Hematopoietic multipotent progenitor cell treated with erythropoietin and hydrocortisone succinate and interleukin-3 and kit ligand, for 8 days (in vitro differentiated cells): ENCODE measurements at regions not wholly inside any gene's neighbourhood (a gene's known extent, or its start where the extent isn't known, plus 50 kb on each side); places are given as distances from the start of the nearest gene placed in this dataset.
A peak's percentile ranks its signal among the peaks of the same experiment; 100 is the strongest.

Experiments
- DNase-seq: peaks from one replicate; pipeline ENCODE4 v3.0.0-alpha.2; 2015

DNA sequence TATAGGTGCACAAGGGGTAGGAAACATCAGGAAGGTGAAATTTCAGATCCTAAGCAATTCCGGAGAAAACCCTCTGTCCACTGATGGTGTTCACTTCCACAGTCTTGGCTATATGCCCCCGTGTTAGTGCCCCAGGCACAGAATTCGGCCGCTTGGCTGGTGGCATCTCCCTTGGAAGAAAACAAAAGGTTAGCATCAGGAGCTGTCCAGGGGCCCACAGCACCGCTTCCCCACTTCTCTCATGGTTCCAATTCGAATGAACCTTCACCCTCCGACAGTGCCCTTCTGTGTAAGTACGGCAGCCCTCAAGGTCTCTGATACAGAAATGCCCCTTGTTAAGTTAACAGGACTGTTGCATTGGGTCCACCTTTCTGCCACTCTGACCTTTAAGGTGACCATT lies 409.0 kb downstream of the GADD45G start:
- DNase-seq: no peak

DNA sequence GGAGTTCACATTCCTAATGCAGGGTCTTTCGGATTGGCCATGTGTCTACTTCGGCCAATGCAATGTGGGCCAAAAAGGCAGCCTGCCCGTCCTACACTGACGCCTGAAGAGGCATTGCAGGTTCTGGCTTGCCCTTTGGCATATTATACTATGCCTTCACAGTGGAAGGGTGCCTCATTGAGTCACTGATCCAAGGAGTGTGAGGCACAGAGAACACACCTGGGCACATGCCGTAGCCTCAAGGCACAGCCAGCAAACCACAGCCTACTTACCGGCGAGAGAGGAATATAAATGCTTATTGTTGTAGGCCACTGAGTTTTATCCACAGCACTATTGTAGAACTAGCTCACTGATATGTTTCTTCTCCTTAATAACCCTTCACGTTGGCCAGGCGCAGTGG lies 409.6 kb downstream of the GADD45G start:
- DNase-seq: no peak

DNA sequence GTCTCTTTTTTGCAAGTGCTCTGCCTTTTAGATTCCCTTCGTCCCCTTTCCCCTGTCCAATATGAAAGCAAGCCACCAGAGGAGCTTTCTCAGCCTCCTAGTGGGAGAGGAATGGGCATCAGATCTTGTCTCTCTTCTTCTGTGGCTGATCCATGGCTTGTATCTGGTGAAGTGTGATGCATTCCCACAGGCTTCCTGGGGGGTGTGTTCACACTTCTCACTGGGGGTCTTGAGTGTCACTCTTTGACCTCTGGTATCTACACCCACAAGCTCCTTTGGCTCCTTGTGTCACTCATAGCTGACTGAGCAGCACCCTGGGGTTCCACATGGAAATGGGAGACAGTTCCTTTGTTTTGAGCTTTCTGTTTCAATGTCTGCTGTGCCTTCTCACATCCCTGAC lies 411.5 kb downstream of the GADD45G start:
- no peak for DNase-seq

DNA sequence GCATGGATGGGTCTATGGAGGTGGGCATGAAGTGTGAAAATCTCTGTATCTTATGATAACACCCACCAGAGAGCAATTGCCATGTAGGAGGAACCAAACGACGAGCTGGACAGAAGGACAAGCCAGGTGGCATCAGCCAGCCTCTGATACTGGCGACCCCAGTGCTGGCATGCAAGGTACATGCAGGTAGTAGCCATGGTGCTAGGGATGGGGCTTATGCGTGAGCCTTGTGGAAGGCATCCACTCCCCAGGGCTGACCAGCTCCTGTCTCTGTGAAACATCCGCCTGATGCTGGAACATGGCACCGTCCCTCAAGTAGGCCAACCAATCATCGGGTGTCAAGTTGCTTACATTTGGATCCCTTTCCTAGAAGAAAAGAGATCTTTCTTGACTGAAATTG lies 412.9 kb downstream of the GADD45G start:
- no peak for DNase-seq

DNA sequence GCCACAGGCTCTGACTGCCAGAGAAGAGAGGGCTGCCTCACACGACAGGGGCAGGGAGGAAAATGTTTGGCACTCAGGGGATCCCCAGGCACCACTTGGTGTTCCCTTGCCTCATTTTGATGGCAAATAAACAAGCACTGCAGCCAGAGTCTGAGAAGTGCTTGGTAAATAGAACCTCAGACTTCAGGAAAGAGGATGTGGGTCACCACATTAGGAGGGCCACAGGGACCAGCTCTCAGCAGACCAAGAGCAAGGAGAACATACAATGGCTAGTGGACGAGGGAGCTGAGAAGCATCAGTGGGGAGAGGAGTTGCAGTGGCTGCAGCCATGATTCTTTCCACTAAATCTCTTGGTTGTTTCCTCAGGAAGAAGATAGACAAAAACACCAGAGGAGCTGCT lies 413.9 kb downstream of the GADD45G start:
- no peak for DNase-seq

DNA sequence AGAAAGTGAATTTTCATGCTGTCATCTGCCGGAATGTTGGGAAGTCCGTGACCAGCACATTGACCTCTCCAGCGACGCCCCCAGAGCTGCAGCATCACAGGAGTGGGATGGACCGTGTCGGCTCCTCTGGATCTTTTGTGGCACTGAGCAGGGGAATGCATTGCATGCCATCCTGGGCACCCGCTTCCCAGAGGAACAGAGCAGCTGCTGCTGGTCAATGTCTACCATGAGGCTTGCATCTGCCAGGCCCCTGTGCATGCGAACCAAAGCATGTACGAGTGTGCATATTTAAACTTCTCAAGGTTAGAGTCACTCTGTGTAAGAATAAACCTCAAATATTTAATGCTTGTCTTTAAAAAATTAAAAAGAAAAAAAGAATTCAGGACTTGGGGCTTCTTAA lies 414.8 kb downstream of the GADD45G start:
- no peak for DNase-seq

DNA sequence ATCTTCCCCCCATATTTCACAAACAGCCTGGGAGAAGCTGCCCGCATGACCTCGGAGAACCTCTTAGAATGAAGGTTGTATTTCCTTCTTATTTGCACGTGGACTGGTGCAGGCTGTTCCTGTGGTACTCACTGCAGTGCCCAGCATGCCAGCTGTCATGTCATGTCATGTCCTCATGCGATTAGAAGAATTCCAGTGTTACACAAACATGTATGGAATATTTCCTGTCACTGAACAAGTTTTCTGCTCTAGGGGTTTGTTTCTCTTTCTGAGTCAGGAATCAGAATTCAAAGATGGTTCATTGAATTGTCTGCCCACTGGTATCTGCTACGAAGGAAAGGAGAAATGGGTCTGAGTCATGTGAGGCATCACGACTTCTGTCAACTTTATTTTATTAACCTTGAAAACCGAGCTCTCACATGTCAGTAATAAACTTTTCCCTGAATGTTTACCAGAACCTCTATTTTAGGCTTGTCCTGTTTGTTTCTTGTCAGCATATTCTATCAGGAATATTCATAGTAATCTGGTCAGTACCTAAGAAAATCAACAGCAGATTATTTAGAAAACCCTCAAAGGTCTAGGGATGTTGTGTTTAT lies 415.6 kb downstream of the GADD45G start:
- no peak for DNase-seq

DNA sequence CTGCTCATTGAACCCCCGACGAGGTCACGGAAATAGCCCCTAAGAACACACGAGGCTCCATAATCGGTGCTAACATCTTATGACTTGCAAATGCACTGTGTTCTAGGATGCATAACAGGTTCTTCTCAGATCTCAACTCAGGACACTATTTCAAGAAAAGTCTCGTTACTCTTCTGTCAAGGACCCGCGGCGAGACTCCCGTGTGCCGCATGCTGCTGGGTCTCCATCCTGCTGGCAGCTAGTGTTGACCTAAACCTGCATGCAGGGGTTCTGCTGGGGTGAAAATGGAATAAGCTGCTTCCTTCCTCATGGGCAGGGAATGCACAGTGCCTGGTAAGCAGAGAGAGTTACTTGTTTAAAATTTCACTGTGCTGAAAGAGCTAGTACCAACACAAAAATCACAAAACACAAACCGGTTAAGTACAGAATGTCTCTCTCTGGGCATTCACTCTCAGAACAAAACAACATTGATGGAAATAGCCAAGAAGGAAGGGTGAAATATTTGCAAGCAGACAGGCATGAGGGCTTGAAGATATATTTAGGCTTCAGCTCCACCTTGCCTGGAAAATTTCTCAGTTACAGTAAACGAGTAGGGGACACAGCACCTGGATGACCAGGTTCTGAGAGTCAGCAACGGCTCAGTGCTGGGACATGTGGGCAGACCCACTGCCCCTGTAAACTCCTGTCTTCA lies 416.5 kb downstream of the GADD45G start:
- DNase-seq: no peak

DNA sequence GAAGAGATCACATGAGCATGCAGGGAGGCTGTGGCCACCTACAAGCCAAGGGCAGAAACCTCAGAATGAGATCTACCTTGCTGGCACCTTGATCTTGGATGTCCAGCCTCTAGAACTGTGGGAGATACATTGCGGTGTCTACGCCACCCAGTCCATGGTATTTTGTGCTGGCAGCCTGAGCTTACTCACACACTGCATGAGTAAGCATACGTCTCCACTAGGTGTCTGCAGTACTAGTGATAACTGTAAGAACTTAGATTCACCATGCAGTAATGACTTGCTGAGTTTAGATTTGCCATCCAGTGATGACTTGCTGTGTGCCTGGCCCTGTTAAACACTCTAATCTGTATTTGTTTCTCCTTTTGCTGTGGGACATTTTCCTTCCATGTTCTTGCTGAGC lies 417.7 kb downstream of the GADD45G start:
- DNase-seq: no peak

DNA sequence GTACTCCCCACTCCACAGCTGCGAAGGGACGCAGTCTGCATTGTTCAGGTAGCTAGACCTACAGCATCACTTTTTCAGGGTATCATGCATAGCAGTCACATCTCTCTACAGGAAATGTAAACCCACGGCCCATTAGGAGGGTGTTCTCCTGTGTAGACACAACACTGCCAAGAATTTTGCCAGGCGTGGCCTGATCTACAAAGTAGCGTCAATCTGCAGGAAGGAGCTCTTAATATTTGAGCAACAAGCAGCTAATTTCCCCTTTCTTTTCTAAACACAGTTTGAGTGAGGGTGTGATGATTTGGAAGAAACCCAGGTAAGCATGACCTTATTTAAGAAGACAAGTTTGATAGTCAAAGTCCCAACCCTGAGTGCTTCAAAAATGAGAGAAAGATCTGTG lies 419.0 kb downstream of the GADD45G start:
- DNase-seq: no peak

DNA sequence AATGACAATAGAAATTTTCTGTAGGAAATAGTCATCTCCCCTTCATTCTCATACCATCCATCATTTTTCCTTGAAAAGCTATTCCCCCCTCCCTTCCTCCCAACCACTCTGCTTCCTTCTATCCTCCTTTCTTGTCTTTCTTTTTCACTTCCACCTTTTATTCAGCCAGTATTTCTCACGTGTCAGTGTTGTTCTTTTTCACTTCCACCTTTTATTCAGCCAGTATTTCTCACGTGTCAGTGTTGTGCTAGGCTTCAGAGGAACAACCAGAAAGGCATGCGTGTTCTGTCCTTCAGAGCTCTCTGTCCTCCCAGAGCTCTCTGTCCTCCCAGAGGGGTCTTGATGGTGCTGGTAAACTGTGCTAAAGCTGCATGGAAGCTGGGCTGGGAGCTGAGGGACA lies 419.6 kb downstream of the GADD45G start:
- DNase-seq: no peak

DNA sequence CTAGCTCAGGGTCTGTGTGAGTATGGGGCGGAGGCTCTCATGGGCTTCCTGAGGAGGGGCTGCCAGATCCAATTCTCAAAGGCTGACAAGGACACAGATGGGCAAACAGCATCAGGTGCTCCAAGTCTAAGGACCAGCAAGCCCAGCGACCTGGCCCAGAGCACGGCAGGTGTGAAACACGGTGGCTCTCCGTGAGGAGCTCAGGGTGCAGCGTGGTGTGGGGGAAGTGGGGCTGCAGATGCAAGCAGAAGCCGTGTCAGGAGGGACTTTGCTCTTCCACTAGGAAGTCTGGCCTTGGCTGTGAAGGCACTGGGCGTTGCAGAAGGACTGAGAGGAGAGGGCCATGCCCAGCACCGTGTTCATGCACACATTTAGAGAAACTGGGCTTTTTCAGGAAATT lies 420.0 kb downstream of the GADD45G start:
- DNase-seq: no peak

DNA sequence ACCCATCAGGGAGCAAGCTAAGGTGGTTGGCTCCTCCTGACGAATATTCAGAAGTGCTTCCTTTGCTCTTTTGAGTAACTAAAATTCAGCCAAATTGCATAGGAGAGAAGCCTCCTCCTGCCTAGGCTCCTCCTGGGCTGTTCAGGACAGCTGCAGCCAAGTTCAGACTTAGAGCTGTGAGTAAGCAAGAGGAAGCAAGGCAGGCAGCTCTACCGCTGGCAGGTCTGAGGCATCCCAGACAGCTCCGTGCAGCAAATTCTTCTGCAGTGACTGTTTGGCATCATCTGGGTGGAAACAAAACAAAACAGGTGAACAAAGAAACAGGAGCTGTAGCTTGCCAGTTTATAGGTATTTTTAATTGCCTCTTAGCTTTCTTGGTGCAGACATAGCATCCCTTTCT lies 421.0 kb downstream of the GADD45G start:
- DNase-seq: no peak

DNA sequence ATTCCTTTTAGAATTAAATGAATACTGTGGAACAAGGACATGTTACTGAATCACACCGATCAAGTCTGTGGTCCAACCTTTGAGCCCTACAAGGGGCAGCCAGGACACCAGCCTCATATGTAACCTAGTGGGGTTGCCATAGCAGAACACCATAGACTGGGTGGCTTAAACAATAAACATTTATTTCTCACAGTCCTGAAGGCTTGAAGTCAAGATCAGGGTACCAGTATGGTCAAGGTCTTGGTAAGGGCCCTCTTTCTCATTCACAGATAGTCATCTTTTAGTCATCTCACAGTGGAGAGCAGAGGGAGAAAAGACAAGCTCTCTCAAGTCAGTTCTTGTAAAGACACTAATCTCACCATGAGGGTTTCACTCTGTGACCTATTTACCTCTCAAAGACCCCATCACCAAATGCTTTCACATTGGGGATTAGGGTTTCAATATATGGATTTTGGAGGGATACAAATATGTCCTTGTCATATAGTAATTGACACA lies 422.5 kb downstream of the GADD45G start:
- no peak for DNase-seq

DNA sequence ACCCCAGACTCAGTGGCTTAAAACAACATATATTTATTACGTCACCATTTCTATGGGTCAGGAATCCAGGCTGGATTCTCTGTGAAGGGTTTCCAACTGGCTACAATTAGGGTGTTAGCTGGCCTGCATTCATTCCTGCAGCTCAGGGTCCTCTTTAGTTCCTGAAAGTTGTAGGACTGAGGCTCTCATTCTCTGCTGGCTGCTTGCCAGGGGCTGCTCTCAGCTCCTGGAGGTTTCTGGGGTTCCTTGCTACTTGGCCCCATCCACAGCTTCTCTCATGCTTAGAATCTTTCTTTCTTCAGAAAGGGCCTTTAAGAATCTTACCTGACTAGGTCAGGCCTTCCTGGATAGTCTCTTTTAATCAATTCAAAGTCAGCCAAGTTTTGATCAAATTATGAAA lies 424.6 kb downstream of the GADD45G start:
- no peak for DNase-seq

DNA sequence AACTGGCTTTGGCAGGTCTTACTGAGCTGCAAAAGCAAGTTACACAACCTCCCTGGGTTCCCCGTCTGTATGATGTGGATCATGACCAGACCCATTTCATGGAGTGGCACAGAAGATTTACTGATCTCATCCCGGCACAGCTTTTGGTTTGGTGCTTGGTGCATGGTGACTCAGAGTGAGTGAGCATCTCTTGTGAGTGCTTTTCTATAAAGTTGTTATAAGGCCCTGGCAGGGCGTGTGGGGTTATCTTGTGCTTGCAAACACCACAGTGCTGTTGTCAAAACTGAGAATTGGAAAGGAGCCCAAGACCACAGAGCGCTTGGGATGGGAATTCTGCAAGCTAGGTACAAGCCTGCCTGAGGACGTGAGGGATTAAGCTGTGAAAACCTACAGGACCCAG lies 425.2 kb downstream of the GADD45G start:
- peak; percentile 30 for DNase-seq

DNA sequence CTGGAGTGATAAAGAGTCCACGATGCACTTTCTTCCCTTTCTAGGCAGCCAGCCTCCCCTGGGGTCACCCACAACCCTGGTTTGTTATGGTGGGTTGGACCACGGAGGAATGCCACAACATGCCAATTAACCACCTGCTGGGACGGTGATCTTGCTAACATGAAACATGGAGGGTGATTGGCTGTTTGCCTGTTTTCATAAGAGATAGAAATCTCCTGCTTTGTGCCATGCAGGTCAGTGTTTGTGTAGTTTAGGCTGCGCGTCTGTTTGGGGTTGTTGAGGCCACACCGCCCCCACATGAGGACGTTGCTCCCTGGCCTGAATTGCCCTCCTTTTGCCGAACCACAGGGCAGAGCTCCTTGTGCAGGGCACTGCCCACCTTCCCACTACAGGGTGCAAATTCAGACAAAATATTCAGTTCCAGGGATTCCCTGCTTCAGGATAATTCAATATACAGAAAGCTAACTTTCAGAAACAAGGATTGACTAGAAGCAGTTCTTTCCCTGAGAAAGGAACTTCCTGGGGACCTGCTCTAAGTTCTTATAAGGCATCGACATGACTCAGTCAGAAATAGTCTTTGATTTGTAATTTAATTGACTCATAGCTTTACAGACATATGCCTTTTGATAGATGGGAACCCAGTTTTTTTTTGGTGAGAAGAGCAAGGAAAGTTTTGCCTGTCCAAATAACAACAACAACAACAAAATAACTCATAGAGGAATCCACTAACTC lies 427.6 kb downstream of the GADD45G start:
- DNase-seq: no peak

DNA sequence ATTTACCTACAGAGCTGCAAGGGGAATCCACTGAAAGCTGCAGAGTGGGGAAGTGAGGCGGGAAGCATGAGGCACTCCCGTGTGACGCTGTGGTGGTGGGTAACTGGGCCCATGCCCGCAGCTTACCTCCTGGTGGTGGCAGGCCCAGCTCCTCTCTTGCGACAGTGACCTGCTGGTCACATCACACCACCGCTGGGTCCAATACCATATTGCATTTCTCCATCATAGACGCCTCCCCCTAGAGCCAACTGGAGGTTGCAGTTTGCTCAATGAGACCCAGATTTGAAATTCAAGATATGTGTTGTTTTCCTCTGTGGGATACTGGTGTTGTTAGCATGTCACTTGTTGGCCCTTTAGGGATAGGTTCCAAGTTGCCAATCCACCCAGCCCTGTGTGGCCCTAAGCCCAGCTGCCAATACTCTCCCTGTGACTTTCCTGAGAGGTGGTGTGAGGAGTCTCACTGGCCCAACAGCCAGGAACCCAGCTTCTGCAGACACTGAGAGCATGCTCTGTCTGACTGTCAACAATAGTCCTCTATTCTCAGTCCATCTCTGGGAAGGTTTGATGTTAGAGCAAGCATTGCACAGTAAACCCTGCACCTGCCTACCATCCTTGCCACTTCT lies 428.3 kb downstream of the GADD45G start:
- no peak for DNase-seq

DNA sequence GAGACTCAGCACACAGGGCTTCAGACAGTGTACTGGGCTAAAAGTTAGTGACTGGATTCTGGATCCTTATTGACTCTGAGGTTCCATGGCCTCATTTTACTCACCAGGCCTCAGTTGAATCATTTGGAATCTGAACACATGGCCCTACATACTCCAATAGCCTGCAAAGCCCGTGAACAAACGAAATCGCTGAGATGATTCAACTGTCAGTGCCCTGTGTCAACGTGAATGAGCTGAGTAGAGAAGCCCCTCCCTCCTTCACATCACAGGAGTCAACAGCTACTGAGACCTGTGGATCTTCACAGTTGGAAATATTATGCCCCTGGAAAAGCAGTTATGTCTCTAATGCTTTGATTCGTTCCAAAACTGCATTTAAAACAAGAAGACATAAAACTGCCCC lies 429.3 kb downstream of the GADD45G start:
- no peak for DNase-seq

DNA sequence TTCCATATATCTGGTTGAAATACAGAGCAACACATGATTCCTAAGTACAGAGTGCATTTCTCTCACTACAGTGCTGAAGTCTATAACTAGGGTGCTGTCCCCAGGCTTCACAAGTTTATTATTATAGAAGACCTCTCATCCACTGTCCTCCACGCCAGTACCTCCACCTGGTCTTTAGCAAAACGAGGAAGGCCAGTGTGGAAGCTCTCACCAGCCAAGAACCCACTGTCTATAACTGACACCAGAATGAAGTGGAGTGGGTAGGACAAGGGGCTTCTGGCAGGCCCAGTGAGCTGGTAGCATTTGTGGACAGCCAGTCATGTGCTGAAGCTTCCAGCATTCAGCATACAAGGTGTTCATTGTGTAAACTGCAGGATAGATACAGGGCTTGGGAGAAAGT lies 430.7 kb downstream of the GADD45G start:
- DNase-seq: no peak

DNA sequence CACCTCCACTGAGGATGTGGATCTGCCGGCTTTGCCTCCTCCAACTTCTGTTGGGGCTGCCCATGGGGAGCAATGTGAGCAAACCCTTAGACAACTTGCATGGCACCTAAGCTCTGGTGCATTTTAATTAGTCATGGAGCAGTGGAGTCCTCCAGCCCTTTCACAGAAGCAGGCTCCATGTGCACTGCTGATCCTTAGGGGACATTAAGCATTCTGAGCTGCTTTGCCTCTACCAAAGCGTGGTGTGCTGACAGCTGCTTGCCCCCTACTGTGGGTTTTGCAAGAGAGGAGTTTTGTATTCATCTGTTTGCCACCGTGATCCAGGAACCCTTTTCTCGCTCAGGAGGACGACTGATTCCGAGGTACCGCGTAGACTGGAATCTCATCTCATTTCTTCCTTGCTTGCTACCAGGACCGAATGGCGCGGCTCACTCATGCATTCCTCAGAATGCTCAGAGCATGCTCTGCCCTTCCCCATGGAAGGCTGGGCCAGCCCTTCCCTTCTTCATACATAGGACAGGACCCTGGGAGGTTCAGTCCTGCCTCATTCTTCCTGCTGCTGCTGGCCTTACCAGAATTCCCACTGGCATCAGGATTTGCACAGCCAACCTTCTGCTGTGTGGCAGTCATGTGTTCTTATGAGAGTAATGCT lies 432.5 kb downstream of the GADD45G start:
- no peak for DNase-seq

DNA sequence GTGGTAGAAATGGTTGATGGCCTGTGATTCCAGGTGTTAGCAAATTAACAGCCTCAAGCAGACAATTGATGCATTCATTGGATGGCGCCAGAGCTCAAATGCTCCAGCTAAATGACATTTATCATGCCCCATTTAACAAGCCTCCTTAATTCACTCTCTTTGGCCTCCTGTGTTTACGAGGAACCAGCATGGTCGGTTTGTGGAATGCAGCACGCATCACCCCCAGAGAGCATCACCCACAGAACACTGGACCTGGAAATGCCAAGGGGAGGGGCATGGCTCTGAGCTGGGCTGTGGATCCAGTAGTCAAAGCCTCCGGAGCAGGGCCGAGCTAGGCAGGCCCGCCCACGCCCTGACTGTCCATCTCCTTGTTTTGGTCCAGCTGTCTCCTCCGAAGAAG lies 434.0 kb downstream of the GADD45G start:
- no peak for DNase-seq

DNA sequence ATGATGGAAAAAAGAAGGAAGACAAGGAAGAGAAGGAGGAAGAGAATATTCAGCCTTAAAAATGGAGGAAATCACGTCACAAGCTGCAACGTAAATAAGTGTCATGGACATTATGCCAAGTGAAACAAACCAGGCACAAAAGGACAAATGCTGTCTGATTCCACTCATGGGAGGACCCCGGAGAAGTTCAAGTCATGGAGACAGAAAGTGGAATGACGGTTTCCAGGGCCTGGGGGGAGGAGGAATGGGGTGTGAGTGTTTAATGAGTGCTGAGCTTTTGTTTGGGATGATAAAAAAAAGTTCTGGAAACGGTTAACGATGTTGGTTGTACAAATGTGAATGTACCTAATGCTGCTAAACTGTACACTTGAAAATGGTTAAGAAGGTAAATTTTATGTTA lies 439.5 kb downstream of the GADD45G start:
- DNase-seq: no peak
